Mesenchymal stem cell (in vitro differentiated cells and primary cell): ENCODE measurements at regions not wholly inside any gene's neighbourhood (a gene's known extent, or its start where the extent isn't known, plus 50 kb on each side); places are given as distances from the start of the nearest gene placed in this dataset.

Experiments
- DNase-seq: peaks from one replicate; pipeline ENCODE4 v3.0.0-alpha.2; 2013
- H2AFZ ChIP-seq: one replicate; pipeline ENCODE4 v1.6.1; 2013; ENCODE audit warnings: low read depth, mild to moderate bottlenecking, control low read depth, inconsistent platforms, low read length, moderate library complexity
- H2AK5ac ChIP-seq: 2 replicates; pipeline ENCODE4 v1.6.1; 2013; ENCODE audit warnings: low read length, moderate library complexity, mild to moderate bottlenecking, inconsistent platforms; ENCODE audit not compliant: severe bottlenecking
- H2BK120ac ChIP-seq: one replicate; pipeline ENCODE4 v1.6.1; 2013; ENCODE audit warnings: low read depth, mild to moderate bottlenecking, inconsistent platforms, low read length, moderate library complexity
- H2BK12ac ChIP-seq, 2 experiments: one replicate each; pipeline ENCODE4 v1.6.1; 2013; ENCODE audit warnings: inconsistent platforms in 2 of 2, low read length in 2 of 2, mild to moderate bottlenecking in 2 of 2, moderate library complexity in 2 of 2, control low read depth in 1 of 2
- H2BK15ac ChIP-seq: one replicate; pipeline ENCODE4 v1.6.1; 2013; ENCODE audit warnings: mild to moderate bottlenecking, low read depth, inconsistent platforms; ENCODE audit not compliant: poor library complexity, severe bottlenecking
- H2BK5ac ChIP-seq: 2 replicates; pipeline ENCODE4 v1.6.1; 2013; ENCODE audit warnings: low read depth, mild to moderate bottlenecking, low read length, control low read depth, inconsistent platforms; ENCODE audit not compliant: poor library complexity, severe bottlenecking
- H3K14ac ChIP-seq, 2 experiments: one replicate each; pipeline ENCODE4 v1.6.1; 2013; ENCODE audit warnings: inconsistent platforms in 2 of 2, low read length in 2 of 2, control low read depth in 1 of 2, mild to moderate bottlenecking in 1 of 2, moderate library complexity in 1 of 2
- H3K18ac ChIP-seq, 2 experiments: one replicate each; pipeline ENCODE4 v1.6.1; 2013; ENCODE audit warnings: inconsistent platforms in 2 of 2, low read length in 2 of 2, control low read depth in 1 of 2, low read depth in 1 of 2, mild to moderate bottlenecking in 1 of 2
- H3K23ac ChIP-seq, 2 experiments: one replicate each; pipeline ENCODE4 v1.6.1; 2013; ENCODE audit warnings: inconsistent platforms in 2 of 2, low read length in 2 of 2, mild to moderate bottlenecking in 2 of 2, moderate library complexity in 2 of 2, control low read depth in 1 of 2
- H3K27ac ChIP-seq: 2 replicates; pipeline ENCODE4 v1.5.1; 2013; ENCODE audit warnings: mild to moderate bottlenecking, moderate library complexity, low read length, control low read depth, inconsistent platforms; ENCODE audit not compliant: poor library complexity, severe bottlenecking
- H3K27me3 ChIP-seq, 2 experiments: 2 replicates each; pipeline versions ENCODE4 v1.6.1 to v1.7.0; 2013; ENCODE audit warnings: low read length in 2 of 2, mild to moderate bottlenecking in 2 of 2, moderate library complexity in 2 of 2, control low read depth in 1 of 2, inconsistent platforms in 1 of 2; ENCODE audit not compliant: control insufficient read depth in 1 of 2, insufficient read depth in 1 of 2
- H3K36me3 ChIP-seq, 2 experiments: 2 replicates each; pipeline versions ENCODE4 v1.6.1 to v1.7.0; 2013; ENCODE audit warnings: low read length in 2 of 2, control low read depth in 1 of 2, inconsistent platforms in 1 of 2, low read depth in 1 of 2, mild to moderate bottlenecking in 1 of 2; ENCODE audit not compliant: insufficient read depth in 2 of 2, control insufficient read depth in 1 of 2
- H3K4ac ChIP-seq, 2 experiments: one replicate each; pipeline ENCODE4 v1.6.1; 2013; ENCODE audit warnings: inconsistent platforms in 2 of 2, low read length in 2 of 2, mild to moderate bottlenecking in 2 of 2, moderate library complexity in 2 of 2, control low read depth in 1 of 2, low read depth in 1 of 2
- H3K4me1 ChIP-seq: 2 replicates; pipeline ENCODE4 v1.6.1; 2013; ENCODE audit warnings: low read depth, low read length, control low read depth; ENCODE audit not compliant: control insufficient read depth, insufficient read depth
- H3K4me2 ChIP-seq: 2 replicates; pipeline ENCODE4 v1.6.1; 2013; ENCODE audit warnings: low read length, mild to moderate bottlenecking, inconsistent platforms; ENCODE audit not compliant: poor library complexity, severe bottlenecking
- H3K4me3 ChIP-seq, 2 experiments: 2 replicates each; pipeline versions ENCODE4 v1.5.1 to v1.7.0; 2013; ENCODE audit warnings: low read length in 2 of 2, mild to moderate bottlenecking in 2 of 2, control low read depth in 1 of 2, low read depth in 1 of 2; ENCODE audit not compliant: insufficient read depth in 1 of 2
- H3K79me1 ChIP-seq: replicated peaks from 2 replicates; pipeline ENCODE4 v1.6.1; 2013; ENCODE audit warnings: mild to moderate bottlenecking, control low read depth, low read length, inconsistent platforms; ENCODE audit not compliant: poor library complexity, severe bottlenecking
- H3K9ac ChIP-seq: 2 replicates; pipeline ENCODE4 v1.7.0; 2013; ENCODE audit warnings: mild to moderate bottlenecking, low read length, moderate library complexity
- H3K9me3 ChIP-seq: 2 replicates; pipeline ENCODE4 v1.7.0; 2013; ENCODE audit warnings: mild to moderate bottlenecking, low read length; ENCODE audit not compliant: control insufficient read depth
- H4K8ac ChIP-seq: one replicate; pipeline ENCODE4 v1.6.1; 2013; ENCODE audit warnings: inconsistent platforms, mild to moderate bottlenecking, low read length, moderate library complexity
- H4K91ac ChIP-seq: one replicate; pipeline ENCODE4 v1.6.1; 2013; ENCODE audit warnings: mild to moderate bottlenecking, low read length, inconsistent platforms
- WGBS: methylation state at CpG from one replicate; pipeline ENCODE4 v1.1.7; 2013; ENCODE audit warnings: mixed read lengths; 5-methylcytosine and 5-hydroxymethylcytosine counted together

GRCh38 chr14:26935733-26936132 lies 337.9 kb upstream of the NOVA1 start:
- Histone ChIP-seq H2BK120ac (no peak overlapping the region), H3K23ac (no peak overlapping the region), H2BK5ac (no peak overlapping the region), H3K79me1 (no peaks in the 10 kb centered on the region), H2BK15ac (no peak overlapping the region), H4K91ac (no peak overlapping the region), H3K14ac (no peak overlapping the region), H2AFZ (no peak overlapping the region), H2BK12ac (no peak overlapping the region), H3K27ac (no peak overlapping the region), H3K4me2 (no peak overlapping the region), H3K4me3 (no peak overlapping the region), H2AK5ac (no peak overlapping the region), H4K8ac (no peak overlapping the region), H3K27me3 (no peaks in the 10 kb centered on the region), H3K9ac (no peak overlapping the region), H3K9me3 (no peaks in the 10 kb centered on the region), H3K36me3 (no peaks in the 10 kb centered on the region), H3K18ac (no peak overlapping the region), H3K4me1 (no peaks in the 10 kb centered on the region), H3K4ac (no peak overlapping the region)
- WGBS: 43% methylated on average over 2 of the region's 4 CpGs
- no peak for DNase-seq

GRCh38 chr14:26938054-26938453 lies 340.2 kb upstream of the NOVA1 start:
- no peak overlapping the region for H2BK12ac ChIP-seq
- H2BK15ac ChIP-seq: no peak overlapping the region
- H3K36me3 ChIP-seq: no peaks in the 10 kb centered on the region
- no peak overlapping the region for H3K4me3 ChIP-seq
- no peak overlapping the region for H3K18ac ChIP-seq
- no peaks in the 10 kb centered on the region for H3K4me1 ChIP-seq
- H3K79me1 ChIP-seq: no peaks in the 10 kb centered on the region
- no peak overlapping the region for H2AFZ ChIP-seq
- H2BK5ac ChIP-seq: no peak overlapping the region
- no CpG with 5 or more reads among the region's 1 CpG for WGBS
- H4K8ac ChIP-seq: no peak overlapping the region
- no peak overlapping the region for H3K4me2 ChIP-seq
- H3K14ac ChIP-seq: no peak overlapping the region
- no peak overlapping the region for H4K91ac ChIP-seq
- no peak overlapping the region for H3K9ac ChIP-seq
- H3K23ac ChIP-seq: no peak overlapping the region
- no peak overlapping the region for H3K4ac ChIP-seq
- H3K27ac ChIP-seq: no peak overlapping the region
- no peaks in the 10 kb centered on the region for H3K9me3 ChIP-seq
- no peak overlapping the region for H2BK120ac ChIP-seq
- no peaks in the 10 kb centered on the region for H3K27me3 ChIP-seq
- no peak for DNase-seq
- no peak overlapping the region for H2AK5ac ChIP-seq

GRCh38 chr14:26939755-26940154 lies 341.9 kb upstream of the NOVA1 start:
- Histone ChIP-seq H2AFZ (no peak overlapping the region), H3K9me3 (no peaks in the 10 kb centered on the region), H2BK12ac (no peak overlapping the region), H2BK5ac (no peak overlapping the region), H3K14ac (no peak overlapping the region), H3K4ac (no peak overlapping the region), H3K4me3 (no peak overlapping the region), H3K4me2 (no peak overlapping the region), H4K91ac (no peak overlapping the region), H2BK15ac (no peak overlapping the region), H3K27ac (no peak overlapping the region), H3K9ac (no peak overlapping the region), H2AK5ac (no peak overlapping the region), H3K27me3 (no peaks in the 10 kb centered on the region), H3K36me3 (no peaks in the 10 kb centered on the region), H3K18ac (no peak overlapping the region), H3K23ac (no peak overlapping the region), H2BK120ac (no peak overlapping the region), H3K79me1 (no peaks in the 10 kb centered on the region), H3K4me1 (no peaks in the 10 kb centered on the region), H4K8ac (no peak overlapping the region)
- 93% methylated on average over 2 of the region's 2 CpGs for WGBS
- no peak for DNase-seq

GRCh38 chr14:26941521-26941920 lies 343.7 kb upstream of the NOVA1 start:
- Histone ChIP-seq H3K36me3 (no peaks in the 10 kb centered on the region), H3K4me3 (no peak overlapping the region), H2AK5ac (no peak overlapping the region), H3K4me1 (no peaks in the 10 kb centered on the region), H2BK12ac (no peak overlapping the region), H3K9ac (no peak overlapping the region), H4K8ac (no peak overlapping the region), H3K14ac (no peak overlapping the region), H2BK120ac (no peak overlapping the region), H3K4ac (no peak overlapping the region), H3K4me2 (no peak overlapping the region), H3K27me3 (no peaks in the 10 kb centered on the region), H2BK5ac (no peak overlapping the region), H3K27ac (no peak overlapping the region), H2AFZ (no peak overlapping the region), H3K9me3 (no peaks in the 10 kb centered on the region), H4K91ac (no peak overlapping the region), H3K18ac (no peak overlapping the region), H3K23ac (no peak overlapping the region), H2BK15ac (no peak overlapping the region), H3K79me1 (no peaks in the 10 kb centered on the region)
- DNase-seq: no peak
- 78% methylated on average over 1 of the region's 2 CpGs for WGBS
